ENCODE measurements at regions not wholly inside any gene's neighbourhood (a gene's known extent, or its start where the extent isn't known, plus 50 kb on each side); places are given as distances from the start of the nearest gene placed in this dataset.

- TF ChIP-seq CTCF (IDR thresholded peaks at IDR 0.05) (no peak), ZBTB21 (CRISPR knock-in tag; IDR thresholded peaks at IDR 0.05; ENCODE audit: borderline replicate concordance) (no peak), HMGXB4 (CRISPR knock-in tag; IDR thresholded peaks at IDR 0.05) (no peak)
These were observed 127.5 kb upstream of the PCLO start for GRCh38 chr7:83290211-83290610.
